ENCODE measurements at regions not wholly inside any gene's neighbourhood (a gene's known extent, or its start where the extent isn't known, plus 50 kb on each side); places are given as distances from the start of the nearest gene placed in this dataset.

DNA sequence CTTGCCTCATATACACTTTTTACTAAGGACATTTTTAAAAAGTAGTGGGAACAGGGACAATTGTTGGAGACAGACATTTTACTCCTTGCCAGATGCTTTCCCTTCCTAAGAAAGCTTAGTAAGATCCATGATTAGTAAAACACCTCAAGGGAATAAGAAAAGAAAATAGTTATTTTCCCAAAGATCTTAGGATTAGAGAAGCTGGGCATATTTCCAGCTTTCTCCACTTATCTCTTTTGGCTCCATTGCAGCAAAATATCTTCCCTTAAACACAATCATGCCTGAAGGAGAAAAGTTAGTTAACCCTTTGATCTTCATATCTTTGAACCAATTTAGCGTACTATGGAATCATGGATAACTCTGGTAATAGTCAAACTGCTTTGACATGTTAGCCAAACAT lies 257.9 kb downstream of the PCDH18 start:
- TF ChIP-seq, protein P1, sequence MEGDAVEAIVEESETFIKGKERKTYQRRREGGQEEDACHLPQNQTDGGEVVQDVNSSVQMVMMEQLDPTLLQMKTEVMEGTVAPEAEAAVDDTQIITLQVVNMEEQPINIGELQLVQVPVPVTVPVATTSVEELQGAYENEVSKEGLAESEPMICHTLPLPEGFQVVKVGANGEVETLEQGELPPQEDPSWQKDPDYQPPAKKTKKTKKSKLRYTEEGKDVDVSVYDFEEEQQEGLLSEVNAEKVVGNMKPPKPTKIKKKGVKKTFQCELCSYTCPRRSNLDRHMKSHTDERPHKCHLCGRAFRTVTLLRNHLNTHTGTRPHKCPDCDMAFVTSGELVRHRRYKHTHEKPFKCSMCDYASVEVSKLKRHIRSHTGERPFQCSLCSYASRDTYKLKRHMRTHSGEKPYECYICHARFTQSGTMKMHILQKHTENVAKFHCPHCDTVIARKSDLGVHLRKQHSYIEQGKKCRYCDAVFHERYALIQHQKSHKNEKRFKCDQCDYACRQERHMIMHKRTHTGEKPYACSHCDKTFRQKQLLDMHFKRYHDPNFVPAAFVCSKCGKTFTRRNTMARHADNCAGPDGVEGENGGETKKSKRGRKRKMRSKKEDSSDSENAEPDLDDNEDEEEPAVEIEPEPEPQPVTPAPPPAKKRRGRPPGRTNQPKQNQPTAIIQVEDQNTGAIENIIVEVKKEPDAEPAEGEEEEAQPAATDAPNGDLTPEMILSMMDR (IDR thresholded peaks at IDR 0.05; ENCODE audit: insufficient read depth, low read depth, low read length, missing control alignments): no peak
- no peak overlapping the region for H3K4me3 ChIP-seq (ENCODE audit: low read depth, low read length)
- DNase-seq (ENCODE audit: low read depth): no peak

DNA sequence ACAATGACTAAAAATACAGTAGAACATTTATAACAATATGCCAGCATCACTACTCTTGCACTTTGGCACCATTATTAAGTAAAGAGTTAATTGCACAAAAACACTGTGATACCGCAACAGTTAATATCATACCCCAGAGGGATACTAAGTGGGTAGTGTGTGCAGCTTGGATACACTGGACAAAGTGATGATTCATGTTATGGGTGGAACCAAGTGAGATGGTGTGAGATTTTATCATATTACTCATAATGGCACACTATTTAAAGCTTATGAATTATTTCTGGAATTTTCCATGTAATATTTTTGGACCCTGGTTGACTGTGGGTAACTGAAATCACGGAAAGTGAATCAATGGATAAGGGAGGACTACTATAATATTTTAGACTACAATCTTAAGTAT lies 265.3 kb downstream of the PCDH18 start:
- H3K4me3 ChIP-seq (ENCODE audit: low read depth, low read length): no peak overlapping the region
- no peak for DNase-seq (ENCODE audit: low read depth)

DNA sequence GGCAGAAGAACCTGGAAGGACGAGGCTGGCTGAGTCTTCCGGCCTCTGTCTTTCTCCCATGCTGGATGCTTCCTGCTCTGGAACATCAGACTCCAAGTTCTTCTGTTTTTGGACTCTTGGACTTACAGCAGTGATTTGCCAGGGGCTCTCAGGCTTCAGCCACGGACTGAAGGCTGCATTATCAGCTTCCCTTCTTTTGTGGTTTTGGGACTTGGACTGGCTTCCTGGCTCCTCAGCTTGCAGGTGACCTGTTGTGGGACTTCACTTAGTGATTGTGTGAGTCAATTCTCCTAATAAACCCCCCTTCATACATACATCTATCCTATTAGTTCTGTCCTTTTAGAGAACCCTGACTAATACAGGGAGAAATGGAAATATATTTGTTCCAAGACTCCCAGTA lies 265.8 kb downstream of the PCDH18 start:
- H3K4me3 ChIP-seq (ENCODE audit: low read depth, low read length): no peak overlapping the region
- DNase-seq (ENCODE audit: low read depth): no peak
- TF ChIP-seq, protein P1 (IDR thresholded peaks at IDR 0.05; ENCODE audit: insufficient read depth, low read depth, low read length, missing control alignments): no peak

More for the DNA sequence above, 265.3 kb downstream of the PCDH18 start:
- TF ChIP-seq, protein P1 (IDR thresholded peaks at IDR 0.05; ENCODE audit: insufficient read depth, low read depth, low read length, missing control alignments): no peak

DNA sequence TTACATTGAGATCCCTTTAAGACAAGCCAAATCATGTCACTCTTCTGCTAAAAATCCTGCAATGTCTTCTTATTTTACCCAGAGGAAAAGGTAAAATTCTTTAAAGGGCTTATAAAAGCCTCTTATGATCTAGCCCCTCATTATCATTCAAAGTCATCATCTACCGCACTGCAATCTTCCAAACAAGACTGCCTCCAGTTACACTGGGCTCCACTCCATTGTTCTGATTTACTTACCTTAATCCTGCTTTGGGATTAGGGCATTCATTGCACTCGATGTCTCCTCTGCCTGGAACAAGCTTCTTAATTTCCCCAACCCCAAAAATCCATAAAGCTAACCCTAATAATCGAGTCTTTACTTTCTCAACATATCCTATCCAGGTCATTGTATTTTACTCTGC lies 269.1 kb downstream of the PCDH18 start:
- no peak overlapping the region for H3K4me3 ChIP-seq (ENCODE audit: low read depth, low read length)
- no peak for DNase-seq (ENCODE audit: low read depth)
- TF ChIP-seq, protein P1 (IDR thresholded peaks at IDR 0.05; ENCODE audit: insufficient read depth, low read depth, low read length, missing control alignments): no peak

DNA sequence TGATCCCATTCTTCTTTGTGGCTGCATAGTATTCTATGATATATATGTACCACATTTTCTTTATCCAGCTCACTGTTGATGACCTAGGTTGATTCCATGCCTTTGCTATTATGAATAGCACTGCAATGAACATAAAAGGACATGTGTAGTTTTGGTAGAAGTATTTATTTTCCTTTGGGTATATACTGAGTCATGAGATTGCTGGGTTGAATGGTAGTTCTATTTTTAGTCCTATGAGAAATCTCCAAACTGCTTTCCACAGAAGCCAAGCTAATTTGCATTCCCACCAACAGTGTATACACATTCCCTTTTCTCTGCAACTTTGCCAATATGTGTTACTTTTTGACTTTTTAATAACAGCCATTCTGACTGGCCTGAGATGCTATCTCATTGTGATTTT lies 278.3 kb downstream of the PCDH18 start:
- TF ChIP-seq, protein P1 (IDR thresholded peaks at IDR 0.05; ENCODE audit: insufficient read depth, low read depth, low read length, missing control alignments): no peak
- DNase-seq (ENCODE audit: low read depth): no peak
- H3K4me3 ChIP-seq (ENCODE audit: low read depth, low read length): no peak overlapping the region

DNA sequence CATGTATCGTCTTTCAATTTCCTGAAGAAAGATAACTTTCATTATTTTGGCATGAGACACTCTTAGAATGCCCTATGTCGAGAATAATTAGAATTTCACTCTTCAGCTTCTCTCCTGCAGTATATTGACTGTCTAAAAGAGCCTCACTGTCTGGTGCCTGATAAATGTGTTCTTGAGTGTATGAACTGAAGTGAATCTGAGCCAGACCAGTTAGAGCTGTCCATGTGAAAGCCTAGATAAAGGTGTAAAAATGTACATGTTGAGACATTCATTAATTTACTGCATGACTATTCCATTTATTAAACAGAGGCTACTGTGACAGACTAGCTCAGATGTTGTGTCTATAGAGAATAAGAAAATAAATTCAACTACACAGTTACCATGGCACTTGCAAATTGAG lies 283.2 kb downstream of the PCDH18 start:
- DNase-seq (ENCODE audit: low read depth): no peak
- H3K4me3 ChIP-seq (ENCODE audit: low read depth, low read length): no peak overlapping the region
- TF ChIP-seq, protein P1 (IDR thresholded peaks at IDR 0.05; ENCODE audit: insufficient read depth, low read depth, low read length, missing control alignments): no peak

DNA sequence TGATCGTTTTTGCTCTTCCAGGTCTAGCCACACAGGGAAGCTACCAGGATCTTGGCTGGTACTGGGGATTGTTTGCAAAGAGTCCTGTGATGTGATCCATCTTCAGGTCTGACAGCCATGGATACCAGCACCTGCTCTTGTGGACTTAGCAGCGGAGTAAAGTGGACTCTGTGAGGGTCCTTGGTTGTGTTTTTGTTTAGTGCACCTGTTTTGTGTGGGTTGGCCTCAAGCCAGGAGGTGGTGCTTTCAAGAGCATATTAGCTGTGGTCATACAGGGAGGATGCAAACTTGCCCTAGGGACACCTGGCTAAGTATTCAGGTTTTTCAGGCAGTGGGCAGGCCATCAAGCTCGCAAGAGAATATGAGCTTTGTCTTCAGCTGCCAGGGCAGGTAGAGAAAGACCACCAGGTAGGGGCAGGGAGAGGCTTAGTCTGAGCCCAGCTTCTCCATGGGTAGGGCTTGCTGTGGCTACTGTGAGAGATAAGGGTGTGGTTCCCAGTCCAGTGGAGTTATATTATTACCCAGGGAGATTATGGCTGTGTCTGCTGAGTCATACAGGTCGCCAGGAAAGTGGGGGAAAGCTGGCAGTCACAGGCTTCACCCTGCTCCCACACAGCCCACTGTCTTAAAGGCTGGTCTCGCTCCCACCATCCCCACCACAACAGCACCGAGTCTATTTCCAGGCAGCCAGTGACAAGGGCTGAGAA lies 293.7 kb downstream of the PCDH18 start:
- TF ChIP-seq, protein P1 (IDR thresholded peaks at IDR 0.05; ENCODE audit: insufficient read depth, low read depth, low read length, missing control alignments): no peak
- DNase-seq (ENCODE audit: low read depth): no peak
- H3K4me3 ChIP-seq (ENCODE audit: low read depth, low read length): no peak overlapping the region
